ENCODE measurements at regions not wholly inside any gene's neighbourhood (a gene's known extent, or its start where the extent isn't known, plus 50 kb on each side); places are given as distances from the start of the nearest gene placed in this dataset.

DNA sequence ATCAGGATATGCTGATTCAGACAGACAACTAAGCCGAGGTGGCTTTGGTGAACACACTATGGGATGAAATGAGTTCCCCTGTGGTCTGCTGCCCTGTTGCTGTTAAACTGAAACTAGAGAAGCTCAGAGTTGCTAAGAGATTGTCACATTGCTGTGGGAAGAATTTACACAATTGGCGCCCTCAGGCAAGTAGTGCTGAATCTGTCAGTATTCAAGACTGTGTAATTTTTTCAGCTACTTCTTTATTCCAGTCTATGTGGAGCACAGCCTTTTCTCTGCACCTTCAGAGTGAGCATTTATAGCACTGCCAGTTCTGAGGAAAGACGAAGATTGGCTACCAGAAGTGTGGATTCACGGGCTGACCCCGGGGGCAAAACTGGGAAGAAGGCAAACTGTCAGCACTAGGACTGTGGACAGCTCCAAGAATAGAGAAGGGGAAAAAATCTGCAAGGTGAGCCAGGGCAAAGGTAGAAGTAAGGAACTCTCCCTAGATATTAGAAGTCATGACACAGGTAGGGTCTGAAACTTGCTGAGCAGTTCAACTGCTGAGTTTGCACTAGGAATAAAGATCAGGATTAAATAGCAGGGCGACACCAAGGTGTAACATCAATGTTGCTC is 218.8 kb upstream of the TMPO start:
- 45 to 52% (median 50%) methylated on average over 6 of the region's 6 CpGs for WGBS, 4 donors
- DNase-seq = no peak
- no peaks in the 10 kb centered on the region for H3K36me3 ChIP-seq (replicated peaks in 1 of 2)
- TF ChIP-seq POLR2A (IDR thresholded peaks at IDR 0.05) = no peak
- TF ChIP-seq, protein P1, sequence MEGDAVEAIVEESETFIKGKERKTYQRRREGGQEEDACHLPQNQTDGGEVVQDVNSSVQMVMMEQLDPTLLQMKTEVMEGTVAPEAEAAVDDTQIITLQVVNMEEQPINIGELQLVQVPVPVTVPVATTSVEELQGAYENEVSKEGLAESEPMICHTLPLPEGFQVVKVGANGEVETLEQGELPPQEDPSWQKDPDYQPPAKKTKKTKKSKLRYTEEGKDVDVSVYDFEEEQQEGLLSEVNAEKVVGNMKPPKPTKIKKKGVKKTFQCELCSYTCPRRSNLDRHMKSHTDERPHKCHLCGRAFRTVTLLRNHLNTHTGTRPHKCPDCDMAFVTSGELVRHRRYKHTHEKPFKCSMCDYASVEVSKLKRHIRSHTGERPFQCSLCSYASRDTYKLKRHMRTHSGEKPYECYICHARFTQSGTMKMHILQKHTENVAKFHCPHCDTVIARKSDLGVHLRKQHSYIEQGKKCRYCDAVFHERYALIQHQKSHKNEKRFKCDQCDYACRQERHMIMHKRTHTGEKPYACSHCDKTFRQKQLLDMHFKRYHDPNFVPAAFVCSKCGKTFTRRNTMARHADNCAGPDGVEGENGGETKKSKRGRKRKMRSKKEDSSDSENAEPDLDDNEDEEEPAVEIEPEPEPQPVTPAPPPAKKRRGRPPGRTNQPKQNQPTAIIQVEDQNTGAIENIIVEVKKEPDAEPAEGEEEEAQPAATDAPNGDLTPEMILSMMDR (IDR thresholded peaks at IDR 0.05) = no peak
- no peaks in the 10 kb centered on the region for H3K27me3 ChIP-seq
- intact Hi-C loops (cut with DNase I) = no loop called here
- H3K9me3 ChIP-seq (replicated peaks in 1 of 3) = no peaks in the 10 kb centered on the region
- H3K27ac ChIP-seq = no peak overlapping the region
- H3K4me1 ChIP-seq (replicated peaks in 1 of 2) = no peaks in the 10 kb centered on the region
- H3K4me3 ChIP-seq = no peak overlapping the region

DNA sequence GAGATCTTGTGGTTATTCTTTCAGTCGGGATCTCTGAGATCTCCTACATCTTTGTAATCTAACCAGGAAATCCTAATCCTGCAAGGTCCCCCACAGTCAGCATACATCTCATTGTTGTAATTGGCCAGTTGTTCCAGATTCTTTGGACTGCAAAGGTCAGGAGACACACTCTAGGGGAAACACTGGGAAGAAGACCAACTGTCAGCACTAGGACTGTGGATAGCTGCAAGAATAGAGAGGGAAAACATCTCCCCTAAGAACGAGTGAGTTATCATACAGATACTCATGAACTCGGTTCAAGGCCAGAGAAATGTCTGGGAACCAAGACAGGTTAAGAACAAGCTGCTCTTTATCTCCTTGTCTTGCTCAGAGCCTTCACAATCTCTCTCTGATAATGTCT is 217.9 kb upstream of the TMPO start:
- 25 to 37% (median 32%) methylated on average over 3 of the region's 3 CpGs for WGBS, 4 donors
- intact Hi-C loops (cut with DNase I) = no loop called here
- H3K27ac ChIP-seq = no peak overlapping the region
- H3K4me3 ChIP-seq = no peak overlapping the region
- no peaks in the 10 kb centered on the region for H3K9me3 ChIP-seq (replicated peaks in 1 of 3)
- no peaks in the 10 kb centered on the region for H3K4me1 ChIP-seq (replicated peaks in 1 of 2)
- TF ChIP-seq, protein P1 (IDR thresholded peaks at IDR 0.05) = no peak
- TF ChIP-seq POLR2A (IDR thresholded peaks at IDR 0.05) = no peak
- no peaks in the 10 kb centered on the region for H3K27me3 ChIP-seq
- no peak for DNase-seq
- H3K36me3 ChIP-seq (replicated peaks in 1 of 2) = no peaks in the 10 kb centered on the region

DNA sequence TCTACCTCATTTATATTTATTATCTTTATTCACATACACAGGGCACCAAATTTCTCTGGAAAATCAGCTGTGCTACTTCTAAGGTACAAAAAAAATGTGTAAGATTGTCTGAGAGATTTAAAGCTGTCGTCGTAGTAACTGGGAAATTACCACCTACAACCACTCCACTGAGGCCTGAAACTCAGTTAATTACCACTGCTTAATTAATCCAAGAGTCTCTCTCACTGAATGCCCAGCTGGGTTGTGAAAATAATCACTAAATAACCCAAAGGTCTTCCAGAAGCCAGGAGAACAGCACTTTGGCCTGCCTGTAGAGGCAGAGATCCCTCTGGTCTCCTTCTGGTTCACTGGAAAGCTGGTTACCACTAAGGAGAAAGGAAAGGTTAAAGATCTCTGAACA is 207.2 kb upstream of the TMPO start:
- WGBS, 4 donors = 86 to 98% (median 89%) methylated on average over 2 of the region's 2 CpGs
- Histone ChIP-seq H3K4me1 (replicated peaks in 1 of 2) (no peaks in the 10 kb centered on the region), H3K27me3 (no peaks in the 10 kb centered on the region), H3K27ac (no peak overlapping the region), H3K36me3 (replicated peaks in 1 of 2) (no peaks in the 10 kb centered on the region), H3K9me3 (replicated peaks in 1 of 3) (no peaks in the 10 kb centered on the region), H3K4me3 (no peak overlapping the region)
- no peak for DNase-seq
- TF ChIP-seq, protein P1 (IDR thresholded peaks at IDR 0.05) = no peak
- no peak for TF ChIP-seq POLR2A (IDR thresholded peaks at IDR 0.05)
- intact Hi-C loops (cut with DNase I) = no loop called here

DNA sequence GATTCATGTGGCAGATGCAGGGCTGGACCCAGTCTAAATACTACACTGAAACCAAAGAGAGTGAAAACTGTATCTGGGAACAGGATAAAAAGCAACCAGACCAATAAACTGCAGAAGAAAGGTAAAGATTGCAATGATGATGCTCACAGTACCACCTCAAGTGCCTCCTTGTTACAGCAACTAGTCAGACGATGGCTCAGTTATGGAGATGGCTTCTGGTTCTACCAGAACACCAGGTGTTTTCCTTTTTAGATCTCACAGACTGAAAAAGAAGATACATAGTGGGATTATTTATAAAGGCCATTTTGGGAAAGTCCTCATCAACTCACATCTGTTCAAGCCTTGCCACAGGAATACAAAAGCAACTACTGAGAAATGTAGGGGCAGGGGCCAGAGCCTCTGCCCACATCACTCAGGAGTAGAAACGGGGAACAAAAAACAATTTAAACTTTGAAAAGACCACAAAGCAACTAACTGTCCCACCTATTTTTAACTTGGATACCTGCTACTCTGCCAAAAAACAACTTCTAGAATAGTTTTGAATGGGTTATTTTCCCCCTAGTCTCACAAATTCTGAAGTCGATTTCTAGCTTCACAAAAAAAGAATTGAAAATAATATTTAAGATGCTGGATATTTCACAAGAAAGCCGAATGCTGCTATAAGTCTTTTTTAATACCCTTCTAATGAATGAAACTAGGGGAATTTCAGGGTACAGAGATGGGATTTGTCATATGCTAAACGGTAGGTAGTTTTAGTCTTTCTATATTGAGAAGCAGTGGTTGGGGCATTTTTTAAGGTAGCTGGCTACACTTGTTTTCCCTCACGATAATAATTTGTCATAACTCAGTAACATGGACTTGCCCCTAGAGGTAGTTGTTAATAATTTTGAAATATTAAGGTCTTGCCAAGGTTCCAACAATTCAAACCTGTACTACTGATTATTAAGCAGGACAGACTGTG is 197.2 kb upstream of the TMPO start:
- H3K27me3 ChIP-seq = no peaks in the 10 kb centered on the region
- no peaks in the 10 kb centered on the region for H3K4me1 ChIP-seq (replicated peaks in 1 of 2)
- DNase-seq = no peak
- no peaks in the 10 kb centered on the region for H3K36me3 ChIP-seq (replicated peaks in 1 of 2)
- no peak for TF ChIP-seq POLR2A (IDR thresholded peaks at IDR 0.05)
- TF ChIP-seq, protein P1 (IDR thresholded peaks at IDR 0.05) = no peak
- WGBS, 4 donors = 61 to 71% (median 69%) methylated on average over 6 of the region's 6 CpGs
- H3K9me3 ChIP-seq (replicated peaks in 1 of 3) = no peaks in the 10 kb centered on the region
- intact Hi-C loops (cut with DNase I) = no loop called here
- no peak overlapping the region for H3K27ac ChIP-seq
- H3K4me3 ChIP-seq = no peak overlapping the region

Measured in adrenal gland (tissue), 9 donors.